HCT116 (cell line): ENCODE measurements at regions not wholly inside any gene's neighbourhood (a gene's known extent, or its start where the extent isn't known, plus 50 kb on each side); places are given as distances from the start of the nearest gene placed in this dataset.

ENCODE experiments used
- ATAC-seq: fragments of 200-7000 bp; cut with Tn5 transposase; 2 replicates; pipeline ENCODE4 v1.9.1; 2020; ENCODE audit warnings: mild to moderate bottlenecking, moderate library complexity
- BruUV-seq: library from RNA; stranded (reverse); fragments of 400-500 nt; replicated peaks from 2 replicates; lab custom pipeline; 2021; lab: Mats Ljungman, UMichigan
- CTCF ChIA-PET: fragments of 300-600 bp; sonication (Branson Sonifier 250); formaldehyde crosslinking; loops from one replicate; lab custom pipeline; 2021; ENCODE audit warnings: antibody characterized with exemption; lab: Charles Lee
- POLR2A ChIA-PET: fragments of 300-600, 350-600 bp; sonication (Branson Sonifier 250); formaldehyde crosslinking; loops from one replicate; lab custom pipeline; 2021; ENCODE audit warnings: antibody characterized with exemption; lab: Charles Lee
- RAD21 ChIA-PET, 2 experiments: fragments of 300-600 bp; sonication (Branson Sonifier 250); formaldehyde crosslinking; loops; one replicate each; lab custom pipeline; 2023; ENCODE audit warnings: low total read pairs in 2 of 2; ENCODE audit not compliant: uncharacterized antibody in 2 of 2, unreplicated experiment in 2 of 2, low non-redundant PET in 1 of 2; lab: Charles Lee
- DNase-seq: peaks from one replicate; pipeline ENCODE4 v3.0.0-alpha.2; 2010; ENCODE audit warnings: low read depth, low spot score
- H2AFZ ChIP-seq: fragments of 200-600 bp; shearing (Covaris generic), sonication (generic); 2 replicates; pipeline ENCODE4 v1.6.1; 2017; ENCODE audit warnings: low read depth, mixed run types, mixed read lengths, antibody characterized with exemption, low read length; ENCODE audit not compliant: poor library complexity, severe bottlenecking
- H3K27ac ChIP-seq: 2 replicates; pipeline ENCODE4 v1.5.1; 2012; ENCODE audit warnings: low read depth, low read length
- H3K27me3 ChIP-seq: fragments of 200-600 bp; sonication (generic); 2 replicates; pipeline ENCODE4 v1.6.1; 2016; ENCODE audit warnings: mixed run types, low read length, mixed read lengths; ENCODE audit not compliant: insufficient read depth
- H3K36me3 ChIP-seq, 2 experiments: fragments of 200-500 bp in 1 of 2; fragments of 200-600 bp in 1 of 2; sonication (Bioruptor generic) in 1 of 2; sonication (generic) in 1 of 2; 2 replicates each; pipeline versions ENCODE4 v1.5.1 to v1.6.1; 2014 to 2016; ENCODE audit warnings: low read length in 2 of 2, inconsistent platforms in 1 of 2, mixed read lengths in 1 of 2, mixed run types in 1 of 2; ENCODE audit not compliant: insufficient read depth in 2 of 2, control insufficient read depth in 1 of 2
- H3K4me1 ChIP-seq, 2 experiments: fragments of 200-600 bp in 1 of 2; sonication (generic) in 1 of 2; 2 replicates each; pipeline versions ENCODE4 v1.5.1 to v1.6.1; 2012 to 2017; ENCODE audit warnings: low read length in 2 of 2, inconsistent platforms in 1 of 2, mild to moderate bottlenecking in 1 of 2, mixed read lengths in 1 of 2, mixed run types in 1 of 2, moderate library complexity in 1 of 2; ENCODE audit not compliant: insufficient read depth in 2 of 2, control insufficient read depth in 1 of 2
- H3K4me2 ChIP-seq: fragments of 200-600 bp; sonication (generic); 2 replicates; pipeline ENCODE4 v1.6.1; 2017; ENCODE audit warnings: mixed run types, low read length, mixed read lengths
- H3K4me3 ChIP-seq, 2 experiments: fragments of 200-600 bp in 1 of 2; sonication (generic) in 1 of 2; replicated peaks in 1 of 2; 2 replicates each; pipeline ENCODE4 v1.5.1; 2011 to 2016; ENCODE audit warnings: low read length in 2 of 2, control low read depth in 1 of 2, low read depth in 1 of 2, mild to moderate bottlenecking in 1 of 2, mixed read lengths in 1 of 2, mixed run types in 1 of 2
- H3K79me2 ChIP-seq: fragments of 200-600 bp; sonication (generic); 2 replicates; pipeline ENCODE4 v1.6.1; 2017; ENCODE audit warnings: mild to moderate bottlenecking, mixed run types, low read length, moderate library complexity, mixed read lengths; ENCODE audit not compliant: insufficient read depth
- H3K9ac ChIP-seq: fragments of 200-600 bp; sonication (generic); 2 replicates; pipeline ENCODE4 v1.6.1; 2016; ENCODE audit warnings: low read length, mixed read lengths
- H3K9me2 ChIP-seq: fragments of 200-600 bp; sonication (generic), shearing (Covaris generic); 2 replicates; pipeline ENCODE4 v1.6.1; 2017; ENCODE audit warnings: mixed run types, mild to moderate bottlenecking, moderate library complexity; ENCODE audit not compliant: insufficient read depth
- H3K9me3 ChIP-seq, 2 experiments: fragments of 200-500 bp in 1 of 2; fragments of 200-600 bp in 1 of 2; sonication (Bioruptor generic) in 1 of 2; sonication (generic) in 1 of 2; 2 replicates each; pipeline ENCODE4 v1.6.1; 2014 to 2017; ENCODE audit warnings: low read length in 2 of 2, mixed read lengths in 2 of 2, inconsistent platforms in 1 of 2, low read depth in 1 of 2, mild to moderate bottlenecking in 1 of 2, mixed run types in 1 of 2, moderate library complexity in 1 of 2; ENCODE audit not compliant: control insufficient read depth in 1 of 2, insufficient read depth in 1 of 2
- H4K20me1 ChIP-seq: fragments of 200-600 bp; sonication (generic), shearing (Covaris generic); 2 replicates; pipeline ENCODE4 v1.6.1; 2017; ENCODE audit warnings: mixed run types, mild to moderate bottlenecking, moderate library complexity; ENCODE audit not compliant: insufficient read depth
- CBX3 ChIP-seq: IDR thresholded peaks from 2 replicates; pipeline ENCODE4 v1.6.1; 2012; ENCODE audit warnings: low read depth
- CEBPB ChIP-seq: IDR thresholded peaks from 2 replicates; pipeline ENCODE4 v1.6.1; 2012; ENCODE audit warnings: low read depth
- ELF1 ChIP-seq: IDR thresholded peaks from 2 replicates; pipeline ENCODE4 v1.6.1; 2012; ENCODE audit warnings: low read depth, borderline replicate concordance
- EZH2 ChIP-seq: fragments of 200-600 bp; sonication (generic); IDR thresholded peaks from 2 replicates; pipeline ENCODE4 v1.6.1; 2017; ENCODE audit warnings: antibody characterized with exemption, mixed run types
- EZH2phosphoT487 ChIP-seq: fragments of 200-600 bp; IDR thresholded peaks from 2 replicates; pipeline ENCODE4 v1.6.1; 2018; ENCODE audit warnings: antibody characterized with exemption, borderline replicate concordance
- FOSL1 ChIP-seq: IDR thresholded peaks from 2 replicates; pipeline ENCODE4 v1.6.1; 2012; ENCODE audit warnings: low read depth
- POLR2AphosphoS5 ChIP-seq: IDR thresholded peaks from 2 replicates; pipeline ENCODE4 v1.6.1; 2011; ENCODE audit warnings: mild to moderate bottlenecking, low read depth, low read length, moderate library complexity
- RAD21 ChIP-seq: IDR thresholded peaks from 2 replicates; pipeline ENCODE4 v1.6.1; 2012; ENCODE audit warnings: low read depth, mild to moderate bottlenecking
- SP1 ChIP-seq: IDR thresholded peaks from 2 replicates; pipeline ENCODE4 v1.6.1; 2012; ENCODE audit warnings: low read depth
- SRF ChIP-seq: IDR thresholded peaks from 2 replicates; pipeline ENCODE4 v1.6.1; 2012; ENCODE audit warnings: low read depth
- TCF7L2 ChIP-seq: IDR thresholded peaks from 2 replicates; pipeline ENCODE4 v1.7.0; 2011; ENCODE audit warnings: borderline replicate concordance, inconsistent platforms; ENCODE audit not compliant: insufficient read depth, insufficient read length; ENCODE audit errors: extremely low read depth
- intact Hi-C: fragments of 100-400 bp; cut with micrococcal nuclease; formaldehyde crosslinking; loops from 2 replicates; pipeline ENCODE4 v1.10.0; 2022
- TF ChIP-seq, protein P1 (sequence below): IDR thresholded peaks from 2 replicates; pipeline ENCODE4 v1.6.1; 2011; ENCODE audit warnings: mild to moderate bottlenecking, low read length, moderate library complexity; ENCODE audit not compliant: insufficient replicate concordance; ENCODE audit errors: extremely low read depth
- TF ChIP-seq, protein P2 (sequence below), 3 experiments: fragments of 200-600 bp in 1 of 3; sonication (generic) in 1 of 3; IDR thresholded peaks in 2 of 3; conservative IDR thresholded peaks in 1 of 3; 2 replicates each; pipeline ENCODE4 v1.5.1; 2012 to 2017; ENCODE audit warnings: low read depth in 2 of 3, low read length in 2 of 3, antibody characterized with exemption in 1 of 3, borderline replicate concordance in 1 of 3, control low read depth in 1 of 3, mild to moderate bottlenecking in 1 of 3, mixed read lengths in 1 of 3, mixed run types in 1 of 3, moderate library complexity in 1 of 3; ENCODE audit not compliant: insufficient read depth in 1 of 3
- TF ChIP-seq, protein P3 (sequence below): IDR thresholded peaks from 2 replicates; pipeline ENCODE4 v1.6.1; 2012; ENCODE audit warnings: low read depth
- TF ChIP-seq, protein P4 (sequence below): IDR thresholded peaks from 2 replicates; pipeline ENCODE4 v1.6.1; 2012

DNA sequence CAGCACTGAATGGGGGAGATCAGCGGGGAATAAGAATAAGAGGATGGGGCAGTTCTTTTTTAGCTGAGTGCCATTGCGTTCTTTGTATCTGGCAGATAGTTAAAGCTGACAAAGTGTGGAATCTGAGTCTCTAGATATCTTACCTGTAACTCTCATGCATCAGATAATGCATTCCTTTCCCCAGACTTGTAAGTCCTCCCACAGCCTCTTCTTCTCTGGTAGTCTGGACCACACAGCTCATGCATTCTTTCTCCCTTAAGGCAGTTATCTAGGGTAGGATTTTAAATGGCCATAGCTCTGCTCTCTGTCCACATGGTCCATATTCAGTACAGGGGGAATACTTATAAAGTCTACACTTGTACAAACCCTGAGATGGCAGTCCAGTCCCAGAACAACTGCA, 54.0 kb upstream of the FGF10 start:
- ChIA-PET RAD21 (no interaction called here), POLR2A (interaction anchor here (0.6 kb wide), 1 partner anchor 67 kb away, joined by 6 read pairs; no protein-coding TSS in a partner anchor), CTCF (interaction anchor here (0.6 kb wide), 1 partner anchor 1094 kb away, joined by 4 read pairs; no protein-coding TSS in a partner anchor)
- Histone ChIP-seq H3K9me3 (no peaks in the 10 kb centered on the region), H3K9me2 (no peaks in the 10 kb centered on the region), H3K9ac (no peak overlapping the region), H2AFZ (no peak overlapping the region), H3K27me3 (no peaks in the 10 kb centered on the region), H3K36me3 (no peaks in the 10 kb centered on the region), H3K4me2 (no peak overlapping the region), H3K4me3 (no peak overlapping the region), H3K79me2 (no peaks in the 10 kb centered on the region), H3K4me1 (no peaks in the 10 kb centered on the region), H4K20me1 (no peaks in the 10 kb centered on the region)
- no peak for ATAC-seq
- intact Hi-C loops, result no loop called here
- TF ChIP-seq SRF (no peak), CBX3 (no peak), POLR2AphosphoS5 (no peak), RAD21 (no peak), EZH2phosphoT487 (no peak), ELF1 (no peak), EZH2 (no peak), TCF7L2 (no peak), FOSL1 (no peak), CEBPB (no peak), SP1 (no peak)
- TF ChIP-seq, protein P1, sequence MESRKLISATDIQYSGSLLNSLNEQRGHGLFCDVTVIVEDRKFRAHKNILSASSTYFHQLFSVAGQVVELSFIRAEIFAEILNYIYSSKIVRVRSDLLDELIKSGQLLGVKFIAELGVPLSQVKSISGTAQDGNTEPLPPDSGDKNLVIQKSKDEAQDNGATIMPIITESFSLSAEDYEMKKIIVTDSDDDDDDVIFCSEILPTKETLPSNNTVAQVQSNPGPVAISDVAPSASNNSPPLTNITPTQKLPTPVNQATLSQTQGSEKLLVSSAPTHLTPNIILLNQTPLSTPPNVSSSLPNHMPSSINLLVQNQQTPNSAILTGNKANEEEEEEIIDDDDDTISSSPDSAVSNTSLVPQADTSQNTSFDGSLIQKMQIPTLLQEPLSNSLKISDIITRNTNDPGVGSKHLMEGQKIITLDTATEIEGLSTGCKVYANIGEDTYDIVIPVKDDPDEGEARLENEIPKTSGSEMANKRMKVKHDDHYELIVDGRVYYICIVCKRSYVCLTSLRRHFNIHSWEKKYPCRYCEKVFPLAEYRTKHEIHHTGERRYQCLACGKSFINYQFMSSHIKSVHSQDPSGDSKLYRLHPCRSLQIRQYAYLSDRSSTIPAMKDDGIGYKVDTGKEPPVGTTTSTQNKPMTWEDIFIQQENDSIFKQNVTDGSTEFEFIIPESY, result no peak
- TF ChIP-seq, protein P2, sequence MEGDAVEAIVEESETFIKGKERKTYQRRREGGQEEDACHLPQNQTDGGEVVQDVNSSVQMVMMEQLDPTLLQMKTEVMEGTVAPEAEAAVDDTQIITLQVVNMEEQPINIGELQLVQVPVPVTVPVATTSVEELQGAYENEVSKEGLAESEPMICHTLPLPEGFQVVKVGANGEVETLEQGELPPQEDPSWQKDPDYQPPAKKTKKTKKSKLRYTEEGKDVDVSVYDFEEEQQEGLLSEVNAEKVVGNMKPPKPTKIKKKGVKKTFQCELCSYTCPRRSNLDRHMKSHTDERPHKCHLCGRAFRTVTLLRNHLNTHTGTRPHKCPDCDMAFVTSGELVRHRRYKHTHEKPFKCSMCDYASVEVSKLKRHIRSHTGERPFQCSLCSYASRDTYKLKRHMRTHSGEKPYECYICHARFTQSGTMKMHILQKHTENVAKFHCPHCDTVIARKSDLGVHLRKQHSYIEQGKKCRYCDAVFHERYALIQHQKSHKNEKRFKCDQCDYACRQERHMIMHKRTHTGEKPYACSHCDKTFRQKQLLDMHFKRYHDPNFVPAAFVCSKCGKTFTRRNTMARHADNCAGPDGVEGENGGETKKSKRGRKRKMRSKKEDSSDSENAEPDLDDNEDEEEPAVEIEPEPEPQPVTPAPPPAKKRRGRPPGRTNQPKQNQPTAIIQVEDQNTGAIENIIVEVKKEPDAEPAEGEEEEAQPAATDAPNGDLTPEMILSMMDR (IDR thresholded peaks at IDR 0.05 in 2 of 3, conservative IDR thresholded peaks at IDR 0.05 in 1 of 3; ENCODE audit: borderline replicate concordance in 1 of 3, insufficient read depth in 1 of 3, low read depth in 2 of 3, low read length in 2 of 3), result no peak
- TF ChIP-seq, protein P3, sequence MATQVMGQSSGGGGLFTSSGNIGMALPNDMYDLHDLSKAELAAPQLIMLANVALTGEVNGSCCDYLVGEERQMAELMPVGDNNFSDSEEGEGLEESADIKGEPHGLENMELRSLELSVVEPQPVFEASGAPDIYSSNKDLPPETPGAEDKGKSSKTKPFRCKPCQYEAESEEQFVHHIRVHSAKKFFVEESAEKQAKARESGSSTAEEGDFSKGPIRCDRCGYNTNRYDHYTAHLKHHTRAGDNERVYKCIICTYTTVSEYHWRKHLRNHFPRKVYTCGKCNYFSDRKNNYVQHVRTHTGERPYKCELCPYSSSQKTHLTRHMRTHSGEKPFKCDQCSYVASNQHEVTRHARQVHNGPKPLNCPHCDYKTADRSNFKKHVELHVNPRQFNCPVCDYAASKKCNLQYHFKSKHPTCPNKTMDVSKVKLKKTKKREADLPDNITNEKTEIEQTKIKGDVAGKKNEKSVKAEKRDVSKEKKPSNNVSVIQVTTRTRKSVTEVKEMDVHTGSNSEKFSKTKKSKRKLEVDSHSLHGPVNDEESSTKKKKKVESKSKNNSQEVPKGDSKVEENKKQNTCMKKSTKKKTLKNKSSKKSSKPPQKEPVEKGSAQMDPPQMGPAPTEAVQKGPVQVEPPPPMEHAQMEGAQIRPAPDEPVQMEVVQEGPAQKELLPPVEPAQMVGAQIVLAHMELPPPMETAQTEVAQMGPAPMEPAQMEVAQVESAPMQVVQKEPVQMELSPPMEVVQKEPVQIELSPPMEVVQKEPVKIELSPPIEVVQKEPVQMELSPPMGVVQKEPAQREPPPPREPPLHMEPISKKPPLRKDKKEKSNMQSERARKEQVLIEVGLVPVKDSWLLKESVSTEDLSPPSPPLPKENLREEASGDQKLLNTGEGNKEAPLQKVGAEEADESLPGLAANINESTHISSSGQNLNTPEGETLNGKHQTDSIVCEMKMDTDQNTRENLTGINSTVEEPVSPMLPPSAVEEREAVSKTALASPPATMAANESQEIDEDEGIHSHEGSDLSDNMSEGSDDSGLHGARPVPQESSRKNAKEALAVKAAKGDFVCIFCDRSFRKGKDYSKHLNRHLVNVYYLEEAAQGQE, result no peak
- TF ChIP-seq, protein P4, sequence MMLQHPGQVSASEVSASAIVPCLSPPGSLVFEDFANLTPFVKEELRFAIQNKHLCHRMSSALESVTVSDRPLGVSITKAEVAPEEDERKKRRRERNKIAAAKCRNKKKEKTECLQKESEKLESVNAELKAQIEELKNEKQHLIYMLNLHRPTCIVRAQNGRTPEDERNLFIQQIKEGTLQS, result no peak
- TF ChIP-seq, all 23 proteins: peak for 0
- no peak for DNase-seq
- no peak overlapping the region for H3K27ac ChIP-seq
- no TSS peak for BruUV-seq
